ENCODE measurements at regions not wholly inside any gene's neighbourhood (a gene's known extent, or its start where the extent isn't known, plus 50 kb on each side); places are given as distances from the start of the nearest gene placed in this dataset.

DNA sequence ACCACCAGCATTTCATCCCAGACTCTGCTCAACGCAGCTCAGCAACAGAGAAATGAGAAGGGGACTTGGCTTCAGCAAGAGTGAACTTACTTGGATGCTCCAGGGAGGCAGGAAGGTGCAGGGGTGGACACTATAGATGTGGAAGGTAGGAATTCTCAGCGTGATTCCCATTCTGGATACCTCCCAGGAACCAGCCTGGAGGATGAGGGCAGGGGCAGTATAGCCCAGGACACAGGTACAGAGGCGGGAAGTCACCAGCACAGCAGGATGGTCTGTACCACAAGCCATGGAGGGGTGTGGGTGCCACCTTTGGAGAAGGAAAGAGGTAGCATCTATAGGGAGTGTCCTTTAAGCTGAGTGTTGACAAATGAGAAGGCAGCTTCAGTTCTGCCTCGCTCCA lies 1275.2 kb downstream of the TBC1D22A start:
- no peak overlapping the region for H3K4me3 ChIP-seq (ENCODE audit: low read depth, low read length)
- TF ChIP-seq, protein P1, sequence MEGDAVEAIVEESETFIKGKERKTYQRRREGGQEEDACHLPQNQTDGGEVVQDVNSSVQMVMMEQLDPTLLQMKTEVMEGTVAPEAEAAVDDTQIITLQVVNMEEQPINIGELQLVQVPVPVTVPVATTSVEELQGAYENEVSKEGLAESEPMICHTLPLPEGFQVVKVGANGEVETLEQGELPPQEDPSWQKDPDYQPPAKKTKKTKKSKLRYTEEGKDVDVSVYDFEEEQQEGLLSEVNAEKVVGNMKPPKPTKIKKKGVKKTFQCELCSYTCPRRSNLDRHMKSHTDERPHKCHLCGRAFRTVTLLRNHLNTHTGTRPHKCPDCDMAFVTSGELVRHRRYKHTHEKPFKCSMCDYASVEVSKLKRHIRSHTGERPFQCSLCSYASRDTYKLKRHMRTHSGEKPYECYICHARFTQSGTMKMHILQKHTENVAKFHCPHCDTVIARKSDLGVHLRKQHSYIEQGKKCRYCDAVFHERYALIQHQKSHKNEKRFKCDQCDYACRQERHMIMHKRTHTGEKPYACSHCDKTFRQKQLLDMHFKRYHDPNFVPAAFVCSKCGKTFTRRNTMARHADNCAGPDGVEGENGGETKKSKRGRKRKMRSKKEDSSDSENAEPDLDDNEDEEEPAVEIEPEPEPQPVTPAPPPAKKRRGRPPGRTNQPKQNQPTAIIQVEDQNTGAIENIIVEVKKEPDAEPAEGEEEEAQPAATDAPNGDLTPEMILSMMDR (IDR thresholded peaks at IDR 0.05; ENCODE audit: insufficient read depth, low read length, severe bottlenecking) = no peak
- DNase-seq (ENCODE audit: low read depth) (no peak), FAIRE-seq (no peak)
- no peaks in the 10 kb centered on the region for H3K27me3 ChIP-seq (ENCODE audit: control insufficient read depth, insufficient read depth, low read length)
- no peaks in the 10 kb centered on the region for H3K36me3 ChIP-seq (ENCODE audit: control insufficient read depth, insufficient read depth, low read length)

DNA sequence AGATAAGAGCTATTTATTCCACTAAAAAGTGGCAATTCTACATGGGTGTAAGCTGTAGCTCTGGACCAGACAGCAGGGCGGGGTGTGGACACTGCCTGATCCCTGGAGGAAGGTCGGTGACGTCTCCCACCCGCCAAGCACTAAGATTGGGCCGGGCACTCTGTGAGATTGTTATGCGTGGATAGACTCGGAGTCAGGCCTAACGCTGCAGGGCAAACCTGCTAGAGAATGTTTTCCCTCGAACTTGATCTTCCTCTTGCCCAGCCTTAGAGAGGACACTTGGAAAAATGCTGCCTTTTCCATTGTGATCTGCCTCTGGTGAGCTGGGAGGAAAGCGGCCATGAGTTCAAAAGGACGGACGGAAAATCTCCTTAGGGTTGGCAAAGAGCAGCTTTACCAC lies 1273.4 kb downstream of the TBC1D22A start:
- FAIRE-seq (no peak), DNase-seq (ENCODE audit: low read depth) (no peak)
- TF ChIP-seq, protein P1 (IDR thresholded peaks at IDR 0.05; ENCODE audit: insufficient read depth, low read length, severe bottlenecking) = no peak
- H3K4me3 ChIP-seq (ENCODE audit: low read depth, low read length) = no peak overlapping the region
- H3K27me3 ChIP-seq (ENCODE audit: control insufficient read depth, insufficient read depth, low read length) = no peaks in the 10 kb centered on the region
- no peaks in the 10 kb centered on the region for H3K36me3 ChIP-seq (ENCODE audit: control insufficient read depth, insufficient read depth, low read length)

DNA sequence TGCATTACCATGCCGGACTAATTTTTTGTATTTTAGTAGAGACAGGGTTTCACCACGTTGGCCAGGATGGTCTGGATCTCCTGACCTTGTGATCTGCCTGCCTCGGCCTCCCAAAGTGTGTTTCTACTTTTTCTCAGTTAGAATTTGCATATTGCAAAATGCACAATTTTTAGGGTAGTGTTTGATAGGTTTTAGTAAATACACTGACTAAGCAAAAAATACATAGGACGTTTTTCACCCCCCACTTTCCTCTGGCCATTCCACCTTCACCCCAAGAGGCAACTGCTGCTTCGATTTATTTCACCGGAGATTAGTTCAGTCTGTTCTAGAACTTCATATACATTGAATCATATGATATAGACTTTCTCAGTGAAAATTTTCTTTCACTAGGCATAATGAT lies 1269.1 kb downstream of the TBC1D22A start:
- TF ChIP-seq, protein P1 (IDR thresholded peaks at IDR 0.05; ENCODE audit: insufficient read depth, low read length, severe bottlenecking) = no peak
- Histone ChIP-seq H3K36me3 (ENCODE audit: control insufficient read depth, insufficient read depth, low read length) (no peaks in the 10 kb centered on the region), H3K27me3 (ENCODE audit: control insufficient read depth, insufficient read depth, low read length) (no peaks in the 10 kb centered on the region), H3K4me3 (ENCODE audit: low read depth, low read length) (no peak overlapping the region)
- DNase-seq (ENCODE audit: low read depth) (no peak), FAIRE-seq (no peak)

DNA sequence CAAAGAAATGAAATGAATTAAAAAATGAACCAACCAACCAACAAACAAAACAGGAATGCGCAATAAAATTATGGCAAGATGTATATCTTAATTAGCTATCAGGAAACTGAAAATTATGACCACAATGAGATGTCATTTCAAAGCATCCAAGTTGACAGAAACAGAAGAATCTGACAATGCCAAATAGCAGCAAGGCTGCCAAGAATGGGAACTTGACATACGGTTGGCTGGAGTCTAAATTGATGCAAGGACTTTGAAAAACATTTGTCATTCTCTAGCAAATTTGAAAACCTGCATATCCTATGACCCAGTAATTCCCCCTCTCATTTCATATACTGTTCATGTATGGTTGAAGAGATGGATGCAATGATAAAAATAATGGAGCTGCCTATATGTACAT lies 1262.6 kb downstream of the TBC1D22A start:
- TF ChIP-seq, protein P1 (IDR thresholded peaks at IDR 0.05; ENCODE audit: insufficient read depth, low read length, severe bottlenecking) = no peak
- Histone ChIP-seq H3K4me3 (ENCODE audit: low read depth, low read length) (no peak overlapping the region), H3K36me3 (ENCODE audit: control insufficient read depth, insufficient read depth, low read length) (no peaks in the 10 kb centered on the region), H3K27me3 (ENCODE audit: control insufficient read depth, insufficient read depth, low read length) (no peaks in the 10 kb centered on the region)
- no peak for DNase-seq (ENCODE audit: low read depth)
- FAIRE-seq = no peak

DNA sequence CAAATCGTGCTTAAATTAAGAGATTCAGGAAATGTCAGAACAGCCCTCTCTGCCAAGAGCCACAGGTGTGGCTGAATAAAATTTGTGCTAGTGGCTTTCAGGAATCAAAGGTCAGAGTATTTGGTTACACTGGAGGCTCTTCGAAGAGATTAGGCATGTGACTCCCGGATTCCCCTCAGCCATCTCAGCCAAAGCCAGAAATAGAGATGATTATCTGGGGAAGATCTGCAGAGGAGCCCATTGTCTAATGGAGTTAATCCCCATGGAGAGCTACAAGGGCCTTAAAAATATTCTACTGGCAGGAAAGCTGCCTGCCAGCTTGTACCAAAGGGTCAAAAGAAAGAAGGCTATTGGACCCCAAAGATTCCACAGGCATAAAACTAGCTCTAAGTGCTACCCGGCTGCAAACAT lies 1259.5 kb downstream of the TBC1D22A start:
- TF ChIP-seq, protein P1 (IDR thresholded peaks at IDR 0.05; ENCODE audit: insufficient read depth, low read length, severe bottlenecking) = no peak

DNA sequence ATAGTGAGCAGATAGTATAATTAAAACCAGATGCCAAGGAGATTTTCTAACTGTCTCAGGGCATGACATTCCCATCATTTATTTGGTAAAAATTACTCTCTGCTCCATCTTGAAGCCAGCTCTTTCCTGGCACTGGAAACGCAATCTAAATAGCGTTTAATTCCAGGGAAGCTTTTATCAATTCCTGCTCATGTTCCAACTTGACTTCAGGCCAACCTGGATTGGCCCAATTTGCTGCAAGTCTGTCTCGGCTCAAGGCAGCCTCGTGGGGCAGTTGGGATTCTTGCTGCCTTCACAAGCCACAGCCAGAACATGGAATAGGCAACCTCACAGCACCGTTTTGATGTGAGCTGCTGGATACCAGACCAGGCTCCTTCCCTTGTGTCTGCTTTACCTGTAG lies 1255.9 kb downstream of the TBC1D22A start:
- TF ChIP-seq, protein P1 (IDR thresholded peaks at IDR 0.05; ENCODE audit: insufficient read depth, low read length, severe bottlenecking) = no peak
- no peak for DNase-seq (ENCODE audit: low read depth)
- Histone ChIP-seq H3K4me3 (ENCODE audit: low read depth, low read length) (no peak overlapping the region), H3K27me3 (ENCODE audit: control insufficient read depth, insufficient read depth, low read length) (no peaks in the 10 kb centered on the region), H3K36me3 (ENCODE audit: control insufficient read depth, insufficient read depth, low read length) (no peaks in the 10 kb centered on the region)
- FAIRE-seq = no peak

More for the DNA sequence above, 1259.5 kb downstream of the TBC1D22A start:
- Histone ChIP-seq H3K36me3 (ENCODE audit: control insufficient read depth, insufficient read depth, low read length) (no peaks in the 10 kb centered on the region), H3K4me3 (ENCODE audit: low read depth, low read length) (no peak overlapping the region), H3K27me3 (ENCODE audit: control insufficient read depth, insufficient read depth, low read length) (no peaks in the 10 kb centered on the region)
- no peak for DNase-seq (ENCODE audit: low read depth)
- FAIRE-seq = no peak

Data from bronchial epithelial cell (primary cell).